NCI-H345 (cell line): ENCODE measurements at regions not wholly inside any gene's neighbourhood (a gene's known extent, or its start where the extent isn't known, plus 50 kb on each side); places are given as distances from the start of the nearest gene placed in this dataset.
"Not testable (repeated sequence)": the region's sequence is repeated elsewhere in the genome, so short reads cannot be mapped to it uniquely, and the experiment has no call there.

Source experiments
- DNase-seq: peaks from one replicate; lab custom pipeline; 2025; lab: John Stamatoyannopoulos, UW

DNA sequence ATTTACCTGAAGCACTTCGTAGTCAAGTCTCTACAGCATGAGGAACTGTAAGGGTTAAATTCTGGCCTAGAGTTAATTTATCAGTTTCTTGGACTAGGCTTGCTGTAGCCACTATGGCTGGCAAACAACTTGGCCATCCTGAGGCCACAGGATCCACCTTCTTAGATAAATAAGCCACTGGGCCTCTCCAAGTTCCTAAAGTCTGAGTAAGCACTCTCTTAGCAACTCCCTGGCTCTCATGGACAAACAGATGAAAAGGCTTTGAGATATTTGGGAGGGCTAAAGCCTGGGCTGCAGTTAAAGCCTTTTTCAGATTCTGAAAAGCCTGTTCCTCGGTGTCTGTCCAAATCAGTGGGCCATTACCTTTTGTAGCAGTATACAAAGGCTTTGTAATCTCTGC is 675.0 kb downstream of the TMEM121 start:
- no peak for DNase-seq

DNA sequence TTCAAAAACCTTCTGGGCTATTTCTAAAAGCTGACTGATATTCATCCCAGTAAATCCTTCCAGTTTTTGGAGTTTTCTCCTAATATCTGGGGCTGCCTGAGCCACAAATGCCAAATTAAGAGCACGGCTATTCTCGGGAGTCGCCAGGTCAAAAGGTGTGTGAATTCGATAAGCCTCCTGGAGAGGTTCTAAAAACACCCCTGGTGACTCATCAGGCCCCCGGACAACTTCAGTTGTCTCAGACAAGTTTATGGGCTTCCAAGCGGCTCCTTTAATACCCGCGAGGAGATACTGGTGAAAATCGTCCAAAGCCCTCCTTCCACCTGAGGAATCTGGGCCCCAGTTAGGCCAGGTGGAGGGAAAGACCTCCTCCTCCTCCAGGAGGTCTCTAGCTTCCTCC is 677.1 kb downstream of the TMEM121 start:
- no peak for DNase-seq

DNA sequence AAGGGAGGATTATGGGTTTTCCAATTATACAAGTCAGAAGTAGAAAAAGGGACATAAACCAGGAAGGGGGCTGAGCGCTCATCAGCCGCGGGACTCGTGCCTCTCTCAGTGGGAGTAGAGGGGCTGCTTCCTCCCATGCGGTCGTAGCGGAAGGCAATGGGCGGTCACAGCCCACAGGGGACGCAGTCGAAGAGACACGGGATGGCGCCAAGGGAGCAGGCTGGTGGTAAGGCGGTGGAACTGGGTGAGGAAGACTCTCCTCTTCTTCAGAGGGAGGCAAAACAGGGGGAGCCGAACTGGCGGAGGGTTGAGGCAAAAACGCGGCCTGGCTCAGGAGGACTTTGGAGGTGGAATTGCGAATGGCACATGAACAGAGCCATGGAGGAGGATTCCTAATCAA is 677.7 kb downstream of the TMEM121 start:
- DNase-seq: no peak

DNA sequence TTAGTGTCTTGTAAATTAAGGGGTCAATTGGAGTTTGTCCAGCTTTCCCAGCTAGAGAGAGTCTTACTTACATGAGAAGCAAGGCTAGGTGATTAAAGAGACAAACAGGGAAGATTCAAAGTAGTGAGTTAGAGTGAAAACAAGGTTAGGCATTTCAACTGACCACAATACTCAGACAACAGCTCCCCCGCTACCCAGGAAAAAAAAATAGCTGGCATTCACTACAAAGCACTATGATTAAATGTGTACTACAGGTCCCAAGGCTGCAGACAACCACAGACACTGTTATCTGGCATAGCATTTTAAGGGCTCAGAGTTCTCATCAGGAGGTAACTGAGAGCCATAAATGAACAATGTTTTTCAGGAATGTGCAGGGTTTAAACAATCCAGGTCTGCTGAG is 680.9 kb downstream of the TMEM121 start:
- DNase-seq: no peak

DNA sequence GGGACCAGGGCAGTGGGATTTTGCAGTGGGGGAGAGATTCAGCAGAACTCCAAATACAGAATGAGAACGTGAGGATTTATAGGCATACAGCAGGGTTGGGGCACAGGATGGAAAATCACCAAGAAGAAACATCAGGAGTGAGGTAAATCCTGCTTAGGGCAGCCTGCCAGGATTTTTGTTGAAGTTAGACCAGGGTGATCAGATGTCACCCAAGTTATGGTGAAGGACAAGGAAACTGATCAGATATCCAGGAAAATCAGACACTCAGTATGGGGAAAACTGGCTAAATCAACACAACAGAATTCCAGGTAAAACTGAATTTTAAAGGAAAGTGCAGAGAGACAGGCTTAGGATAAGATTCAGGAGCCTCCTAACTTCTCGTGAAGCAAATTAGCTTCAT is 682.4 kb downstream of the TMEM121 start:
- DNase-seq: no peak

DNA sequence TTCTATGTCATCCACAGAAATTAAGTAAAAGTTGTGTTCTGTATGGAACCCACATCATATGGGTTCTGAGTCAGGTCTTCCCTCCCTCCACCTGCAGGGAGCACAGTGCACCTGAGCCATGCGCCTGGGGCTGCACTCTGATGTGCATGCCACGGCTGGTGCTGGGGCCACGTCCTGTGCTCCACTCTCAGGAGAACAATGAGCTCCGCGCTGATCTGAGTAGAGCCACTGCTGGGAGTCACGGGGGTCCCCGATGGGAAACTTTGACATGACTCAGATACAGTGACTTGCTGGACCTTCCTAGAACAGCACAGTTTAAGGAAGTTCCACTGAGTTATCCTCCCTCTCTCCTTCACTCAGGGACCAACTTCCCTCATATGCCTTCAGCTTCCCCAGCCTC is 683.4 kb downstream of the TMEM121 start:
- no peak for DNase-seq

DNA sequence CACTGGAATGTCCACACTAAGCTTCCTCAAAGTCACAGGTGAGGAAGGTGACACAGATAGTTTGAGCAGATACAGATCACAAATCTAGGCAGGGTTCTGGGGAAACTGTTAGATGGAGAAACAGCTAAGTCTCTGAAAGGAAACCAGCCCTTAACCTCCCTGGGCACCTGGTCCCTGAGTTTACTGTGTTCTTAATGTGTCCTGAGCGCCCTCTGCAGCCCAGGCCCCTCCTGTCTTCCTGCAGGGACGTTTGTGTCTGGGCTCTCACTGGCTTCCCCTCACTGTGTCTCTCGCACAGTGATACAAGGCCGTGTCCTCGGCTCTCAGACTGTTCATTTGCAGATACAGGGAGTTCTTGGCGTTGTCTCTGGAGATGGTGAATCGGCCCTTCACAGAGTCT is 684.3 kb downstream of the TMEM121 start:
- DNase-seq: no peak

DNA sequence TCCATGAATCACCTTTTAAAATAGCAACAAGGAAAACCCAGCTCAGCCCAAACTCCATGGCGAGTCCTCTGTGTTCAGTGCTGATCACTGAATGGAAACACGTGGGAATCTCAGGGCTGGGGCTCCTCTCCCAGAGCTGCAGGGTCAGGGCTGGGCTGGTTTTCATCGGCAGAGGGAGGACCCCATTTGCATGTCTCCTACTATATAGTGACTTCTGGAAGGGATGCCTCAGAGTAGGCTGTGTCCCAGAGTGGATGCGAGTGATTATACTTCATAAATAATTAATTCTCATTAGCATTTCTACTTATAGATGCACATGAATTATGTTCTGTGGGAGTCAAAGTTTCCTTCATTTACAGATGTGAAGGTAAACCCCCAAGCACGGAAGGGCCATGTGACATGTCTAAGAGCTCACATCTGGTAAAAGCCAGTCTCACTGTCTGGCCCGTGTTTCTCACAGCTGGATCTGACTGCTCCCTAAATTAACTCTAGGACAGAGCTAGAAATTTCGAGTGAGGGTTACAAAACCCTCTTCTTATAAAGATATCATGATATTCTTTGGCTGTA is 685.0 kb downstream of the TMEM121 start:
- no peak for DNase-seq

DNA sequence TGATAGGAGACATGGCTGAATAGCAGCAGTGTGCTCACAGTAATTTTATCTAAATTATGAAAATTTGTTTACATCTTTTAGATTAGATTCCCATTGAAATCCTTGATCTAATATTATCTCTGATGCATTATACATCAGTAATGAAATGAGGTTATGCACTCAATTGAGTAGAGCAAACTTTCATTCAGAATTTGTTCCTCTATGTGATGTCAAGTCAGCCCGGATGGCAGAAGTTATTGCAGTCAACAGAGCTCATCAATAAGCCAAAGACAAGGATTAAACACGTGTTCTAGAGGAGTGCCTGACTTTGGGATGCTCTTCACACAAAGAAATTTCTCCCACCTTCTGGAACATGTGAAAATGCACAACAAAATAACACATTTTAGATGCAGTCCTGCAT is 688.8 kb downstream of the TMEM121 start:
- DNase-seq: no peak

DNA sequence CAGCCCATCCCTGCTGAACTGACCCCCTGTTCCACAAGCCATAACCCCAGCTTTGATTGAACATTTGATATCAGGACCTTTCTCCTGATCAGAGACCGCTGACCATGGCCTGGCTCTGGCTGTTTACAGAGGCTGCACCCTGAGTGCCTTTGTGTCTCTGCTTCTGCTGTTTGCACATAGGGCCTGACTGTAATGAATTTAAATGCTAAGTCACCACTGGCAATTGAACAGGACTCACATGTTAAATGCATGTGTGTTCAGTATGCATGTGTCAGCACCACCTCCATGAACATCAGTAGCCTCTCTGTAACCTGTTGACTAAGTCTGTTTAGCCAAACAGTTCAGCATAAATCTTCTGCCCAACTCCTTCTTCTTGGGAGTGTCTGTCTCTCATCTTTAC is 690.3 kb downstream of the TMEM121 start:
- no peak for DNase-seq

DNA sequence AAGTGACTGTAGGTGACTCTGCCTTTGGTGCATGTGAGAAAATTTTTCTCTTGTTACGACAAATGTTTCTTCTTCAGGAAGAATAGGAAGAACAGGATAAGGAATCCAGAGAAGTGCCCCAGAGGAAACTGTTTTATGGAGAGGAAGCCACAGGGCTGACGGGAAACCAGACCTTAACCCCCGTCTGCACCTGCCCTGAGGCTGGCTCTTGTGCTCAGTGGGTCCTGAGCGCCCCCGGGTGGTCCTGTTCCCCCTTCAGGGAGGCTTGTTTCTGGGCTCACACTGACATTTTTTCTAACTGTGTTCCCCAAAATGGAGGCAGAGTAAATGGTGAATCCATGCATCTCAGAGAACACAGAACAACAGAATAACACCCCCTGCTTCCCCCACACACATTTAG is 691.8 kb downstream of the TMEM121 start:
- no peak for DNase-seq

DNA sequence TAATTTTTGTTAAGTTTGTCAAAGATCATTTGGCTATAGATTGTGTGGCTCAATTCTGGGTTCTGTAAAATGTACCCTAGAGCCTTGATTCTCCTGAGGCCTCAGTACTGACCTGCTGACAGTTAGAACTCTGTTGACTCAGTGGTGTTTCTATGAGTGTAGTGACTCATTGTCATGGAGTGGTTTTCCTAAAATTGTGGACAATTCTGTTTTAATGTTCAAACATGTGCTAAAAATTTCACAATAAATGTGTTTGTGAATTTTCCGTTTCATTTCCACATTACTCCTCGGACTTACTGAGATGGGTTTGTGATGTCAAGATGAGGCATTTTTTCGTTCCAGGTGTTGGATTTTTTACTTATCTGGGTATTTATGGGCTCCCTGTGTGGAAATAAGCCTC is 695.9 kb downstream of the TMEM121 start:
- no peak for DNase-seq

DNA sequence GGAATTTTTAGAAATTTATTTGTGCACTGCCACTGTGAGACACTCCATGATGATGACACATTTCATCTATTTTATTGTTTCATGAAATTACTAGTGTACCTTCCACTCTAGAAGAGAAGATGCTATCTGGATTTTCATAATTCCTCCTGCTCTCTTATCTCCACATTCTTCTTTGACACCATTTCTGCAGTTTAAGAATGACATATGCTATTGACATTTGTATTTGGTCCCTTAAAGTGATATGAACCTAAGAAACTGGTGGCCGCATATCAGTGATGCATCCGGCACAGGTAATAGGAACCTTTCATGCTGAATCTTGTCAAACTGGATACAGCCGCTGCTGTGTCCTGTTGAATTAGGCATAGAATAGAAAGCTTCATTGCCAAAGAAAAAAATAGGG is 696.3 kb downstream of the TMEM121 start:
- no peak for DNase-seq

DNA sequence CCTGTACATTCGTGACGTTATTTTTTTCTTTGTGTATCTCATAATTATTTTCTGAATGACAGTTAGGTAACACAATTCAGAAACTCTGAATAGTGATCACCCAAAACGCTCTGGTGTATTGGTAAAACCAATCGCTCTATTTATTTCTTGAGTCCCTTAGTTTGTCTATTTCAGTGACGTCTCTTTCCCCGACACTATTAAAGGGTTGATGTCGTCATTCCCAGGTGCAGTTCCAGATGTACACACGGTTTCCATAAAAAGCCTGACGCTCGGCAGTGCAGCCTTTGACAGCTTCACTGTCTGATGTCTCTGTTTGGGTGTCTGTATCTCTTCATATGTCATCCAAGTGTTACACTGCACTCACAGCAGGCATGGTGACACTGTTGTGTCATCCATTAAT is 701.4 kb downstream of the TMEM121 start:
- no peak for DNase-seq

DNA sequence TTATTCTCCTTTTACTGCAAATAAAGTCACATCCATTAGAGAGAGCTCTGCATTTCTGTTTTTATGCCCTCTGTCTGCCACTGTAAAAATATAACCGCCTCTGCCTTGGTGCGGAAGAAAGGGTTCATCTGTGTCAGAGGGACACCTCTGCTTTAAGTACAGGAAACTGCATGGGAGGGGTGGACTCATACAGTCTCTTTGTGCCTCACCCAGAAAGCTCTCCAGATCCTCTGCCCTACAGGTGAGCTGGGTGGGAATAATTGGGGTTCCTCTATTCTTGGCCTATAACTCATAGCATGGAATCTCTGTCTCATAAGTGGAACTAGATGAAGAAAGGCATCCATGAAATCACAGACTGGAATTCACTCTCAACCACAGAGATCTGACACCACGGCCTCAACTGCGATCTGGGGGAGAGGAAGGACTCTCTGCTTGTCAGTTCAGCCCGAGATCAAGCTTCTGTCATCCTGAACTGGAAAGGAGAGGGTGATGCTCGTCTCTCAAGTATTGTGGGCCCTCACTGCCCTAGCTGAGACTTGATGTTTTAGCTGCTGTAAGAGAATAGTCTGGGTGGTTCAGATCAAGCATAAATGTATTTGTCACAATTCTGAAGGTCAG is 702.3 kb downstream of the TMEM121 start:
- DNase-seq: no peak

DNA sequence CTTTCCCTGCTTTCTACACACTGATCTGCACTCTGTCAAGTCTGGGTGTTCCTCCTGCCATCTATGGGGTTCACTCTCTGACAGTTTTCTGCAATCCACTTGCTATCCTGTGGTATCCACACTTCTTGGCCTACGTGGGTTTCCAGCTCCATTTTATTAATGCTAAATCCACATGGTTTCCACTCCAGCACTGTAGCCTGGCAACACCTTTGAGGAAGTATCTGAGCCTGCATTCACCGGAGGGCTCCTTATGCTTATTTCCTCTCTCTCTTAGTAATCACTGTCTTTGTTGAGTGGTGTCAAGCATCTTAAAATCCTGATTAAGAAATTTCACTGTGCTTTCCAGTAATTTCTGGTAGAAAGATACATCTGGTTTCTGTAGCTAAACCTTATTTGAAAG is 703.7 kb downstream of the TMEM121 start:
- DNase-seq: no peak

DNA sequence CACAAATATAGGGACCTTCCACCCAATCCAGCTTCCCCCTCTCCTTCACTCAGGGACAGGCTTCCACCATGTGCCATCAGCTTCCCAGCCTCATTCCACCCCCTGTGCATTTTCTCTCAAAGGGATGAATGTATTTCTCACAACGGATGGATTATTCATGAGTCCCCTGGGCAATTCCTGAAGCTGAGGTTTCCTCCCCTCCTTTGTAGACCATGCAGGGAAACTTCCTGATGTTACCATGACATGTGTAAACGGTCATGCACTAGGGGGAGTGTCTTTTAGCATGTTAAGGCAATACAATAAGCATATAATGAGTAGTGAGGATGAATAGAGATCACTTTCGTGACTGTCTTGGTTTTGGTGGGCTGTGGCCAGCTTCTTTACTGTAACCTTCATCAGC is 706.8 kb downstream of the TMEM121 start:
- not testable (repeated sequence) for DNase-seq

DNA sequence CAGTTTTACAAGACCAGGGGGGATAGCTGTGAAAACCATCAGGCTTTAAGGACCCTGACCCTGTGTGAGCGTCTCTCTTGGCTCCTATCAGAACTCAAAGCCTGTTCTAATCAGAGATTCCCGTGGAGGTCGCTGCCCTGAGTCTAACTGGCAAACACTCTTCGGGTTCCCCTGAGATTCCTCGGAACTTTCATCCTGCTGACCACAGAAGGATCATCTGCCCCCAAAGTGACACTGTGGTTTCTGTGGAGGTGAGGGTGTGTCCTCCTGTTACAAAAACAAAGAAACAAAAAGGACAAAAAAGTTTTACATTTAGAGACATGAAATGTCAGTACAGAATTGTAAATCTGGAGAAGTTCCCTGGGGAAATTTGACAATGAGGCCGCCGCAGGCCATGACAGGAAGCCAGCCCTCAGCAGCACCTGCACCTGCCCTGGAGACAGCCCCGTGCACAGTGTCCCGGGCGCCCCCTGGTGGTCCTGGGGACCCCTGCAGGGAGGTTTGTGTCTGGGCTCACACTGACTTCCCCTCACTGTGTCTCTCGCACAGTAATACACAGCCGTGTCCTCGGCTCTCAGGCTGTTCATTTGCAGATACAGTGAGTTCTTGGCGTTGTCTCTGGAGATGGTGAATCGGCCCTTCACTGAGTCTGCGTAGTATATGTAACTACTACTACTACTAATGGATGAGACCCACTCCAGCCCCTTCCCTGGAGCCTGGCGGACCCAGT is 708.3 kb downstream of the TMEM121 start:
- DNase-seq: peak; percentile 21

DNA sequence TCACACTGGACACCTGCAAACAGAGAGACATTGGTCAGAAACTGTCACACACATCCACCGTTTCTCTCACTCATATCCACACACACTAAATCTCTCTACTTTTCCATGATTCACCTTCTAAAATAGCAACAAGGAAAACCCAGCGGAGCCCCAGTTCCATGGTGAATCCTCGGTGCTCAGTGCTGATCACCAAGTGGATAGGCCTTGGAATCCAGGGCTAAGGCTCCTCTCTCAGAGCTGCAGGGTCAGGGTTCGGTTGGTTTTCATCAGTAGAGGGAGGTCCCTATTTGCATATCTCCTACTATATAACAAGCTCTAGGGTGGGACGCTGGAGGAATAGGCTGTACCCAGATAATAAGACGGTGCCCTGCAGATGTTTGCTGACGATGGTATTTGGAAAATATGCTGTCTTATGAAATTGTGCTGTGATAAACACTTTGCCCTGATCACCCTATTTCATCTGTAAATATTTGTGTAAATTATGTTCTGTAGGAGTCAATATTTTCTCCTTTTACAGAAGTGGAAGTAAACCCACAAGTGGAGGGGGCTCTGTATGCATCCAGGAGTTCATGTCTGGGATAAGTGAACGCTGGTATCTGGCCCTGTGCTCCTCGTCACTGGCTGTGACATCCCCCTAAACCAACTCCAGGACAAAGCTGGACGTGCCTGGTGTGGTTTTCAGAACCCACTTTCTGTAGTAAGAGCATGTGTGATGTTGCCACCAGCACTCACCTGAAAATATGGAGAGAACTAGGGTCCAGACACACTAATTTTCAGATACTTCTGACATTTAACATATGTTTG is 709.2 kb downstream of the TMEM121 start:
- DNase-seq: no peak

DNA sequence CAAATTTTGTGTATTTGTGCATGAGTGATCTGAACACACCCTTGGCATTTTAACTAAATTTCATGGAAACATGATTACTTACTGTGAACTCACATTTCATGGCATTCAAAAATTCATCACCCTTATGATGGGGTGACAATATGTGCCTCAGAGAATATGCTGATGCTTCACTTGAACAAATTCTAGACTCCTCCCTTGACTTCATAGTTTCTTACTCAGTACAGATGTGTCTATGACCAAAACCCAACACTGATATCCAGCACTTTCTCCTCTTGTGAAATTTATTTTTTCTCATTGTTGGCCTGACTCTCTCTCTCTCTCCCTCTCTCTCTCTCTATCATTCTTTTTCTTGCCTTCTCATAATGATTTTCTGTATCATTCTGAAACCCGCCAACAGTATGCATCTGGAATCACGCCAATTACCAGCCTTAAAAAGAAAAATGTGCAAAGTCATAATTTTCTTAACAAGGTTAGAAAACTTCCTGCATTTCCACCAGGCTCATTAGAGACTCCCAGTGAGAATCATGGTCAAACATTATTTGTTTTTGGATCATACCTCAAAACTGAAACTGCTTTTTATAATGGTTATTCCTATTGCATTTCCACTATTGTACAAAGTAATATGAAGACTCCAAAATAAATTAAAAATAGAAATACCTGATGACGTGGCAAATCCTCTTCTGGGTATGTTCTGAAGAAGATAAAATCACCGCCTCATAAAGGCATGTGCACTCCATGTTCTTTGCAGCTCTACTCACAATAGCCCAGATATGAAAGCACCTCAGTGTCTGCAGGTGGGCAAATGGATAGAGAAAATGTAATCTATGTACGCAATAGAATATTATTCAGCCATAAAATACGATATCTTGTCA is 722.2 kb downstream of the TMEM121 start:
- DNase-seq: no peak

DNA sequence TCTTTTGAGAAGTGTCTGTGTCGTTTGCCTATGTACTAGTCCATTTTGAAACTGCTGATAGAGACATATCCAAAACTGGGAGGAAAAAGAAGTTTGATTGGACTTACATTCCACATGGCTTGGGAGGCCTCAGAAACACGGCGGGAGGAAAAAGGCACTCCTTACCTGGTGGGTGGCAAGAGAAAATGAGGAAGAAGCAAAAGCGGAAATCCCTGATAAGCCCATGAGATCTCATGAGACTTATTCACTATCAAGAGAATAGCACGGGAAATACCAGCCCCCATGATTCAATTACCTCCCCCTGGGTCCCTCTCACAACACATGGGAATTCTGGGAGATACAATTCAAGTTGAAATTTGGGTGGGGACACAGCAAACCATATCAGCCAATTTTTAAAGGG is 727.6 kb downstream of the TMEM121 start:
- DNase-seq: not testable (repeated sequence)

DNA sequence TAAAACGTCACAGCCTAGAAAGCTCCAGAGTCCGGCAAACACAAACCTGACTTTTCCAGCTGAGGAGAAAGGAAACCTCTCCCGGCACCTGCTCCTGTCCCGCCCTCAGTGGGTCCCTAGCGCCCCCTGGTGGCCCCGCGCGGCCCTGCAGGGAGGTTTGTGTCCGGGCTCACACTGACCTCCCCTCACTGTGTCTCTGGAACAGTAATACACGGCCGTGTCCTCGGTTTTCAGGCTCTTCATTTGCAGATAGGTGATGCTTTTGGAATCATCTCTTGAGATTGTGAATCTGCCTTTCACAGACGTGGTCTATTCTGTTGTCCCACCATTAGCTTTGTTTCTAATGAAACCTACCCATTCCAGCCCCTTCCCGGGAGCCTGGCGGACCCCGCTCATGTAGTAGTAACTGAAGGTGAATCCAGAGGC is 731.2 kb downstream of the TMEM121 start:
- peak; percentile 17 for DNase-seq
